WTC11 (cell line): ENCODE measurements at regions not wholly inside any gene's neighbourhood (a gene's known extent, or its start where the extent isn't known, plus 50 kb on each side); places are given as distances from the start of the nearest gene placed in this dataset.

ENCODE experiments used
- SP1 ChIP-seq: sonication (generic); formaldehyde crosslinking; conservative IDR thresholded peaks from 2 replicates; pipeline ENCODE4 v1.8.1; 2022; ENCODE audit warnings: missing genetic modification reagents
- TF ChIP-seq, protein P1 (sequence below): fragments of 200-600 bp; IDR thresholded peaks from 2 replicates; pipeline ENCODE4 v1.8.0; 2022; ENCODE audit warnings: antibody characterized with exemption
- TF ChIP-seq, protein P2 (sequence below): fragments of 250-450 bp; sonication (Bioruptor Pico); IDR thresholded peaks from 2 replicates; pipeline ENCODE4 v2.1.2; 2022; ENCODE audit warnings: mild to moderate bottlenecking, moderate library complexity

DNA sequence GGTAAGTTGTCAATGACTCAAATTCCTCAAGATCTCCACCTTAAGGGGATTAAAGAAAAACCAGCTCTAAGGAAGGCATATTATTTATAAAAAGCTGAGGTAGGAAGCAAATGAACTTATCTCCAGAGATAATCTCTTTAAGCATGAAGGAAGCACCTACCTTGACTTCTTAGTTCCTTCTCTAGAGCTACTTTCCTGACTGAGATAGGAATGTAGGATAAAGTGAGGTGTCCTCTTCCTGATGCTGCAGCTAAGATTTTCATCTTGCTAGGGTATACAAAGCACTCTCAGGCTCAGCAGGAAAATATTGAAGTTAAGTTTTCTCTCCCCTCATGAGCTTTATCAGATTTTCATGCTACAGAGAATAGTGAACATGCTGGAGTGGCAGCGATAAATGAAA is 163.0 kb upstream of the E2F7 start:
- TF ChIP-seq, protein P1, sequence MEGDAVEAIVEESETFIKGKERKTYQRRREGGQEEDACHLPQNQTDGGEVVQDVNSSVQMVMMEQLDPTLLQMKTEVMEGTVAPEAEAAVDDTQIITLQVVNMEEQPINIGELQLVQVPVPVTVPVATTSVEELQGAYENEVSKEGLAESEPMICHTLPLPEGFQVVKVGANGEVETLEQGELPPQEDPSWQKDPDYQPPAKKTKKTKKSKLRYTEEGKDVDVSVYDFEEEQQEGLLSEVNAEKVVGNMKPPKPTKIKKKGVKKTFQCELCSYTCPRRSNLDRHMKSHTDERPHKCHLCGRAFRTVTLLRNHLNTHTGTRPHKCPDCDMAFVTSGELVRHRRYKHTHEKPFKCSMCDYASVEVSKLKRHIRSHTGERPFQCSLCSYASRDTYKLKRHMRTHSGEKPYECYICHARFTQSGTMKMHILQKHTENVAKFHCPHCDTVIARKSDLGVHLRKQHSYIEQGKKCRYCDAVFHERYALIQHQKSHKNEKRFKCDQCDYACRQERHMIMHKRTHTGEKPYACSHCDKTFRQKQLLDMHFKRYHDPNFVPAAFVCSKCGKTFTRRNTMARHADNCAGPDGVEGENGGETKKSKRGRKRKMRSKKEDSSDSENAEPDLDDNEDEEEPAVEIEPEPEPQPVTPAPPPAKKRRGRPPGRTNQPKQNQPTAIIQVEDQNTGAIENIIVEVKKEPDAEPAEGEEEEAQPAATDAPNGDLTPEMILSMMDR: no peak
- no peak for TF ChIP-seq SP1 (CRISPR knock-in tag)
- TF ChIP-seq, protein P2, sequence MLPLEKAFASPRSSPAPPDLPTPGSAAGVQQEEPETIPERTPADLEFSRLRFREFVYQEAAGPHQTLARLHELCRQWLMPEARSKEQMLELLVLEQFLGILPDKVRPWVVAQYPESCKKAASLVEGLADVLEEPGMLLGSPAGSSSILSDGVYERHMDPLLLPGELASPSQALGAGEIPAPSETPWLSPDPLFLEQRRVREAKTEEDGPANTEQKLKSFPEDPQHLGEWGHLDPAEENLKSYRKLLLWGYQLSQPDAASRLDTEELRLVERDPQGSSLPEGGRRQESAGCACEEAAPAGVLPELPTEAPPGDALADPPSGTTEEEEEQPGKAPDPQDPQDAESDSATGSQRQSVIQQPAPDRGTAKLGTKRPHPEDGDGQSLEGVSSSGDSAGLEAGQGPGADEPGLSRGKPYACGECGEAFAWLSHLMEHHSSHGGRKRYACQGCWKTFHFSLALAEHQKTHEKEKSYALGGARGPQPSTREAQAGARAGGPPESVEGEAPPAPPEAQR: no peak
